GM12874 (cell line): ENCODE measurements at regions not wholly inside any gene's neighbourhood (a gene's known extent, or its start where the extent isn't known, plus 50 kb on each side); places are given as distances from the start of the nearest gene placed in this dataset.

ENCODE experiments used
- TF ChIP-seq, protein P1 (sequence below): IDR thresholded peaks from 2 replicates; pipeline ENCODE4 v1.5.1; 2011; ENCODE audit warnings: low read depth, mild to moderate bottlenecking, control low read depth, low read length, moderate library complexity; ENCODE audit not compliant: insufficient read depth

DNA sequence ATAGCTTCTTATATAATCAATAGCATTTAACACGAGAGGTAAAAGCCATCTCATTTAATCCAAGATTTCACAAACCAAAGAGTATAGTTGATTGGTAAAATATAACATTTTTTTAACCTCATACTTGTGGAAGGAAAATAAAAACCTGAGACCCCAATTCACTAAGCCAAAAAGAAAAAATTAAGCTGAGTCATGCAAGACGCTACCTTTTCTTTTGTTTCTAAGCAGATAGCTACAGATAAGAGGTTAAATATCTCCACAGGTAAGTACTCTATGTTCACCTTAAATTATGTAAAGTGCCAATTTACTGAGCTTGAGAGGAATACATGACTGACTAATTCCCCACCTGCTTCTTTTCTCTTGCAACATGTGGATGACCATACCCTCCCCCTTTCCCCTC, 656.4 kb downstream of the MECOM start:
- TF ChIP-seq, protein P1, sequence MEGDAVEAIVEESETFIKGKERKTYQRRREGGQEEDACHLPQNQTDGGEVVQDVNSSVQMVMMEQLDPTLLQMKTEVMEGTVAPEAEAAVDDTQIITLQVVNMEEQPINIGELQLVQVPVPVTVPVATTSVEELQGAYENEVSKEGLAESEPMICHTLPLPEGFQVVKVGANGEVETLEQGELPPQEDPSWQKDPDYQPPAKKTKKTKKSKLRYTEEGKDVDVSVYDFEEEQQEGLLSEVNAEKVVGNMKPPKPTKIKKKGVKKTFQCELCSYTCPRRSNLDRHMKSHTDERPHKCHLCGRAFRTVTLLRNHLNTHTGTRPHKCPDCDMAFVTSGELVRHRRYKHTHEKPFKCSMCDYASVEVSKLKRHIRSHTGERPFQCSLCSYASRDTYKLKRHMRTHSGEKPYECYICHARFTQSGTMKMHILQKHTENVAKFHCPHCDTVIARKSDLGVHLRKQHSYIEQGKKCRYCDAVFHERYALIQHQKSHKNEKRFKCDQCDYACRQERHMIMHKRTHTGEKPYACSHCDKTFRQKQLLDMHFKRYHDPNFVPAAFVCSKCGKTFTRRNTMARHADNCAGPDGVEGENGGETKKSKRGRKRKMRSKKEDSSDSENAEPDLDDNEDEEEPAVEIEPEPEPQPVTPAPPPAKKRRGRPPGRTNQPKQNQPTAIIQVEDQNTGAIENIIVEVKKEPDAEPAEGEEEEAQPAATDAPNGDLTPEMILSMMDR = no peak

DNA sequence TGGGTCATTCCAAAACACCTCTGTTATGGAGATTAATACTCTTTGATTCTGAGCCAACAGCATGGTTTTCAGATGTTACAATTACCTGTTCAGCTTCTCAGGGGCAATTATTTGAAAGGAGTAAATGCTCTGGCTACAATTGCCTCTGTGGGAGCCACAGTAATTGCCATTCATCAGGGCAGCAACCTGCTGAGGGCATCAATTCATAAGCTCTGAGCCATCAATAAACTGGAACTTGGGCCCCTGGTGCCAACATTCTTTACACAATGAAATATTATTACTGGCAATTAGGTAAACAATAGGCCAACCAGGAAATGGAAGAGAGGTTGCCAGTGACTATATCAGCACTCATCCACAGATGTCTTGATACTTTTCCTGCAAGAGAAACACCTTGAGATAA, 660.8 kb downstream of the MECOM start:
- TF ChIP-seq, protein P1 = no peak

DNA sequence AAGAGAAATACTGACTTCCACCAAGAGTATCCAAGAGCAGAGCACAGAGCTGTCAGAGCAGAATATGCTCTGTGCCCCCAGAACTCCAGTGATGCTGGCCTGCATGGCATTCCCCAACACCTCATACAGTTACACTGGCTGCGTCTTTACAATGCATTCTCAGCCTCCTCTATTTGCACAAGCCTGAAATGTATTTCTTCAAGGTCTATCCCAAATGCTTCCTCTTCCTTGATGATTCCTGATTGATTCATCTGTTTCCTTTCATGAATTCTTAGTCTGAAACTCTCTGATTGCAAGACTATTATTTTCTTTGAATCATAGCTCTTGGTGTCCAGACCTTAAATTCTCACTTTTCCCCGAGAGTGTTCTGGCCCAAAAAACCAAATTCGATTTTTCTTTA, 664.7 kb downstream of the MECOM start:
- TF ChIP-seq, protein P1 = no peak

DNA sequence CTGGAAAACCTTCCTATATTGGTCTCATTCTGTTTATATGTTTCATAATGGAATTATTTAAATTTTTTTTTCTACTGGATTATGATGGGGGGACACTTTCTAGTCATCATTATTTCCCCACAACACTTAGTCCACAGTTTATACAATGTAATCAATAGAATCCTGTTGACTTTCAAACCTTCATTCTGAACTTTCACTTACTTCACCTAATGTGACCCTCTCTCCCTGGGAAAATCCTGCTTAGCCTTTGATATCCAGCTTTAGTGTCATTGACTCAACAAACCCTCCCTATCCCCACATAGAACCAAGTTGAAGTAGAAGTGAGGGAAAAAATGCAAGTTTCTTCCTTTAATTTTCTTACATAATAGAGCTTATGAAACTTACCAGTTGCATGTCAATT, 666.0 kb downstream of the MECOM start:
- TF ChIP-seq, protein P1 = no peak

DNA sequence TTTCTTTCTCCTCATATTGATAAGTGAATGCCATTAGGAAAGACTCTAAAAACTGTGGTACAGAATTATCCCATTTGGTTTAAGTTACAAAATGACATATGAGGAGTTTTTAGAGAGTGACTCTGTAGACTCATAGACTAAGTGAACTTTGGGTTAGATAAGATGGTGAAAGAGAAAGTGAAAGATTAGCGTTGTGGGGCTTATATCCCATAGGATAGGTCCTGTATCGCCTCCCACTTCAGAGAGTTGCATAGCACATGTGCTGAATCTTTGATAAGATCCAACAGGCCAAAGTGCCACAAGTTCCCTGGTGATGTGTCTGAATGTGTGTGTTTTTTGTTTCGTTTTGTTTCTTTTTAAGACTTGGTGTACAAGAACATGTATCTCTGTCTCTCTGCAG, 666.9 kb downstream of the MECOM start:
- TF ChIP-seq, protein P1 = no peak

DNA sequence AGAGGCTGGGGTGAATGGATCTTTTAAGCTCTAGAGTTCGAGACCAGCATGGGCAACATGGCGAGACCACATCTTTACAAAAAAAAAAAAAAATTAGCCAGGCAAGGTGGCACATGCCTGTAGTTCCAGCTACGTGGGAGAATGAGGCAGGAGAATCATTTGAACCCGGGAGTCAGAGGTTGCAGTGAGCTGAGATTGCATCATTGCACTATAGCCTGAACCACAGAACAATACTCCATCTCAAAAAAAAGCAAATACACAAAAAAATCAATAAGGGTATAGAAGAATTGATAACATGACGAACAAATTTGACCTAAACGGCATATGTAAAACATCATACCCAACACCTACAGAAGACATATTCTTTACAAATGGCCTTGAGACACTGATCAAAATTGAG, 668.4 kb downstream of the MECOM start:
- TF ChIP-seq, protein P1 = no peak

GRCh38 chr3:168991803-168992202, 671.7 kb downstream of the MECOM start:
- TF ChIP-seq, protein P1 = no peak

DNA sequence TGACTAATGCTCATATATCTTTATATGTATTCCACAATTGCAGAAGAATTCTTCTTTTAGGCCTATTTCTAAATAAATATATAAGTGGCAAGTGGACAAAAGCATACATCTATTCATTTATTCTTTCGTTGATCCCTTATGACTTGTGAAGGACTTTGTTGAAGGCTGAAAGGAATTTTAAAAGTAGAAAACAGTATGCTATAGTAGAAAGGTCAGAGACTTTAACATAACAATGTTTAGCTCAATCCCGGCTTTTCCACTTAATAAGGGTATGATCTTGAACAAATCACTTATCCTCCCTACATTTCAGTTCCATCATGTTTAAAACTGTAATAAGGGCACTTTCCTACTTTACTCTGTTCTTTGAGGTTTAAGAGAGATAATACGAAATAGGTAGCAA, 672.9 kb downstream of the MECOM start:
- TF ChIP-seq, protein P1 = no peak
